ENCODE measurements at regions not wholly inside any gene's neighbourhood (a gene's known extent, or its start where the extent isn't known, plus 50 kb on each side); places are given as distances from the start of the nearest gene placed in this dataset.
"Not testable (repeated sequence)": the region's sequence is repeated elsewhere in the genome, so short reads cannot be mapped to it uniquely, and the experiment has no call there.

DNA sequence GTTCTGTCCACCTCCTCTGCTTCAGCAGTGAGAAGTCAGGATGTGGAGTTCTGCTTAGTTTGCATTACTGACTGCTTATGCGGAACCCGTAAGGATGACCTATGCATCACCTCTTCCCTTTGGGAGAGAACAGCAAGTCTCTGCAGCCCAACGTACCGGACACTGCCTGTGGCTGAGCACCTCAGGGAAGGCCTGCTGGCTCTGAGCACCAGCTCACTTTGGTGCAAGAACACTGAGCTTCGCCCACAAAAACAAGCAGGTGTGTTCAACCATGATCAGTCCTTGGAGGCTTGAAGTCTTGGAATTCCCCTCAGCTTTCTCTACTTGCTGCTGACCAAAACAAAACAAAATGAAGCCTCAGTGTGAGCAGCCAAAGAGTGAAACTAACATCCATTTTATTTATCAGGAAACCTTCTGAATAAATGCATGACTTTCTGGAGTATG lies 52.7 kb upstream of the NCK2 start:
- no peak for DNase-seq

DNA sequence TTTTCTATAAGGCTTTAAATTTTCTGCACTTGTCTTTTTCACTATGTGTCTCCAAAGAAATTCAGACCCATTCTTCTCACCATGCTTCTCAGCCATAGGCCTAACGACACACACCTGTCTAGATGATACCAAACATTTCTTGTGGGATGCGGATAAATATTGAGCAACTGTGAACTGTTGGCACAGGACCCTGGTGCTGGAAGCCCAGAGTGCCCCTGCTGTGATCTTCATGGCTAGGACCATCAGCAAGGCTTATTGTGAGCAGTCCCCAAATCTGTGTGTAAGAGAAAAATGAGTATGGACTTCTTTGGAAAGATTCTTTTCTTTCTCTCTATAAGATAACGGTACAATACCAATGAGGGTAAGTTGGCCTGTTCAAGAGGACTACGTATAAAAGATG lies 54.1 kb upstream of the NCK2 start:
- no peak for DNase-seq

DNA sequence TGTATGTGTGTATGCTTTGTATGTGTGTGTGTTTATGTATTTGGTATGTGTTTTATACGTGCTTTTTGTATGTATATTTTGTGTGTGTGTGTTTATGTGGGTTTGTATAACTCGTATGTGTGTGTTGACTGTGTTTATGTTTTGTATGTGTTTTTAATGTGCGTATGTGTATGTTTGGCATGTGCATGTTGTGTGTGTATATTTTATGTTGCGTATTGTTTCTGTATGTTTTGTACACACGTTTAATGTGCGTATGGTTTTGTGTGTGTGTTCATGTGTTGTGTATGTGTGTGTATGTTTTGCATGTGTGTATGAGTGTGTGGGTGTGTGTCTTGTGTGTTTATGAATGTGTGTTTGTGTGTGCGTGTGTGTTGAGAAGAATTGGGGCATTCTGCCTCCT lies 55.2 kb upstream of the NCK2 start:
- no peak for DNase-seq

DNA sequence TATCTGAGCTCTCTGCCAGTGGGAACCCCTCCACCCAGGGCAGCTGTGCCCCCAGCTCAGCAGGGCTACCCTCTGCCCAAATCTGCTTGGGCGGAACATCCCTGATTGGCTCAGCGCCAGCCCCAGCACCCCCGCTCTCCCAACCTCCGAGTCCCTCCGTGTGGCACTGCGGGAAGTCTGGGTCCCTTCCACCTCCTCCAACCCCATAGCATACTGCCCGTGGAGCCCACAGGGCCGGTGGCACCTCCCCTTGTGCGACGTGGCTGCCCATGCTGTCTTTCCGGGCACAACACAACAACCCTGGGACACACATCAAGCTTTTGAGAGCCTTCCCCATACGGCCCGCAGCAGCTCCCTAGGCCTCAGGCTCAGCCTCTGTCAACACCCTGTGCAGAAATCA lies 55.8 kb upstream of the NCK2 start:
- no peak for DNase-seq

DNA sequence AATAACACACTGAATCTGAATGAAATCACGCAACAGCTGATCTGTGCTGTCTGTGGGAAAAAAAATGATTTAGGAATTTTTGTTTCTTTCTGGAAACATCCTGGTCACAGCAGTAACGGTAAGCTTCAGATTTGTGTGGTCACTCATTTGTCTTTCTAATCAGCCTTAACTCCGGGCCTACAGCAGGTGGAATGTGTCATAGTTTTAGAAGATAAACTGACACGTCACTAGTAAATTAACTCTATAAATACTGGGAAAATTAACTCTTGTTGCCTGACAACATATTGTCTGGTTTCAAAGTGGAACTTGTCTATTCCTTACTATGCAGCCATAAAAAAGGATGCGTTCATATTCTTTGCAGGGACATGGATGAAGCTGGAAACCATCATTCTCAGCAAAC lies 58.1 kb upstream of the NCK2 start:
- no peak for DNase-seq

DNA sequence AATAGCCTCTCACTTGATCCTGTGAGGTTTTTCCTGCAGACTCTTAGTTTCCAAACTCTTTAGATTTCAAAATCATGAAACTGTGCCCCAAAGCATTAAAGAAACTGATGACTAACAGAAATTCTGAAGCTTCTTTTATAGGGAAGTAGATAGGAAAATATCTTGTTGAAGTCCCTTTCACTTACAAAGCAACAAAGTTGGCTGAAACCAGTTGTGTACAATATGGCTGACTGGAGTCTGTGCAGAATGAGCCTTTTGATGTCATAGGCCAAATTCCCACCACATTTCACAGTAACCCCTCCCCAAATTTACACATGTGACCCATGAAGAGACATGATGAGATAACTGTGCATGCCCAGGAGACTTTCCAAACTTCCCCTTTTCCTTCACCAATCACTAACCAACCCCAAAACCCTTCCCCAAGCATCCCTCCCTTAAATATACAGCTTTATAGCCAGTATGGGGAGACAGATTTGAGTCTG lies 61.7 kb upstream of the NCK2 start:
- DNase-seq = no peak

DNA sequence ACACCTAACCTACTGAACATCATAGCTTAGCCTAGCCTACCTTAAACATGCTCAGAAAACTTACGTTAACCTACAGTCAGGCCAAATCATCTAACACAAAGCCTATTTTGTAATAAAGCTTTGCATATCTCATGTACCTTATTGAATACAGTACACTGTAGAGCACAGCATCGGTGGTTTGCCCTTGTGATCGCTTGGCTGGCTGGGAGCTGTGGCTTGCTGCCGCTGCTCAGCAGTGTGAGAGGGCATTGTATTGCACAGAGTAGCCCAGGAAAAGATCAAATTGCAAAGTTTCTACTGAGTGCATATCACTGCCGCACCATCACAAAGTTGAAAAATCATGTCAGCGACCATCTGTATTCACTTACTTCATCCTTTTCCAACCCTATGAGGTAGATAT lies 62.3 kb upstream of the NCK2 start:
- no peak for DNase-seq

DNA sequence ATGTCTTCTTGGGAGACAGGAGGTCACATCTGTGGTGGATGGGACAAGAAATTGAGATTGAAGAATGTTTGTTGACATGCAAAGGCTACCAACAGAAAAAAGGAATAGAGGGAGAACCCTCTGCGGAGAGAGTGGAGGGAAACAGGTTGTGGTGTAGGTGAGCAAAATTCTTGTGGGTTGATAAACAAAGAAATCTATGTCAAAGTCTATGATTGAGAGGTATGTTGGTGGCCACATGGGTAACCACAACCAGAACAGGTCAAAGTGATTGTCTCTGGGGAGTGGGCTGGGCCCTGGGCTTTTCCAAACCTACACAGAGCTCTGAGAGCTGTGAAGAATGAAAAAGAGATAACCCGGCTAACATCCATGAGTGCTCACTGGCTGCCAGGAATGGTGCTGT lies 62.8 kb upstream of the NCK2 start:
- no peak for DNase-seq

DNA sequence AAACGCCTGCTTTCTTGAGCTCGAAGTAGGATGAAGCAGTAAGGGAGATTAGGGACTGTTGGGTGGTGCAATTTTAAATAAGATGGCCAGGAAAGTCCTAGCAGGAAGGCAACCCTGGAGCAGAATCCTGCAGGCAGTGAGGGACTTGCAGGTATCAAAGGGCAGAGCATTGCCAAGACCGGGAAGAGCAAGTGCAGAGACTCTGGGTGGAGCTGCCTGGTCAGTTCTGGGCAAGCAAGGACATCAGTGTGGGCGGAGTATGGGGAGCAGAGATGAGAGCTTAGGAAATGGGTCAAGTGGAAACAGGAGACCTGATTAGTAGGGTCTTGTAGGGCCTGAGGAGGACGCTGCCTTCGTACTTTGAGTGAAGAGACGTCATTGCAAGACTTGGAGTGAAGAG lies 64.4 kb upstream of the NCK2 start:
- no peak for DNase-seq

DNA sequence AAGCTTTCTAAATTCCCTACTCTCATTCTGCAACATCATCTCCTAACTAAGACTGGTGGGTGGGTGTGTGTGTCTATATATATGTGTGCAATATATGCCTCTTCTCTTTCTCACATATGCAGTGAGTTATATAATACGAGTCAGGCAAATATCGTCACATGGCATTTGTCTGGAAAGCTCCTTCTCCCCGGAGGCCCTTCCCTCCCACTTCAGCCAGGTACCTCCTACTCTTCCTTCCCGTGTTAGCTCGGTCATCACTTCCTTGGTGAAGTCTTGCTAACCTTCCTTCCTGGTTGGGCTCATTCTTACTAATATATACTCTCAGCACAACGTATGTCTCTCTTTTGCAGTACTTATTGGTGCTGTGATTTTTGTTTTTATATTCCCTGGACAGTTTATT lies 66.4 kb upstream of the NCK2 start:
- DNase-seq = no peak

DNA sequence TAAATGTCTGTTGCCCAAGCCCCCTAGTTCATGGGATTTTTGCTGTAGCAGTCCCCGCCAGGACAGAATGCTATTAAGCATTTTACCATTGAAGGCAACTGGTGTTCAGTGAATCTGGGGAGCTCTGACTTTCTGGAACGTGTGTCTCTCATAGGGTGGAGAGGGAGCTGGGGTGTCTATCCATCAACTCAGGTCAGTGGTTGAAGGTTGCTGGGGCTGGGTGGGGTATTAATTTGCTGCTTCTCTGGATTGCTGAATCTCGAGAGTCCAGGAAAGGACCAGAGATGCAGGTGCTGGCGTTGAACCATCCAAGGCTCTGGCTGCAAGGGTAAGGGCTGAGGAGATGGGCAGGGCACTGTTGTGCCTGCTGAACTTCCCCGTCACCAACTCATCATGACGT lies 66.8 kb upstream of the NCK2 start:
- no peak for DNase-seq

DNA sequence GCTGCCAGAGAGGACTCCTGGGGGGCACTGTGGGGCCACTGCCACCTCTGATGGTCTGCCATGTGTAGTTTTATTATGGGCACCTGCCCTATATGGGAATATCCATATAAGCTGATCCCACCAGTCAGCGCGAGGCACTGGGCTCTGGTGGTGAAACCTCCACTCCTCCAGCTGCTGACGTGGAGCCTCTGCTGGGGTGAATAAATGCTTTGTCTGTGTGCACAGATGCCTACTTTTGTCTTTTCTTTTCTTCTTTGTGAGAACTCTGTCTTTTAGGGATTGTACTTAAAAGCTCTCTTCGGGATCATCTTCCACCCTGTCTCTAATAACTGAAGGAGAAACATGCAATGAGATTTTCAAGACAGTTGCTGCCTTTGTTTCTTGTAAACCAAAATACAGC lies 68.9 kb upstream of the NCK2 start:
- no peak for DNase-seq

DNA sequence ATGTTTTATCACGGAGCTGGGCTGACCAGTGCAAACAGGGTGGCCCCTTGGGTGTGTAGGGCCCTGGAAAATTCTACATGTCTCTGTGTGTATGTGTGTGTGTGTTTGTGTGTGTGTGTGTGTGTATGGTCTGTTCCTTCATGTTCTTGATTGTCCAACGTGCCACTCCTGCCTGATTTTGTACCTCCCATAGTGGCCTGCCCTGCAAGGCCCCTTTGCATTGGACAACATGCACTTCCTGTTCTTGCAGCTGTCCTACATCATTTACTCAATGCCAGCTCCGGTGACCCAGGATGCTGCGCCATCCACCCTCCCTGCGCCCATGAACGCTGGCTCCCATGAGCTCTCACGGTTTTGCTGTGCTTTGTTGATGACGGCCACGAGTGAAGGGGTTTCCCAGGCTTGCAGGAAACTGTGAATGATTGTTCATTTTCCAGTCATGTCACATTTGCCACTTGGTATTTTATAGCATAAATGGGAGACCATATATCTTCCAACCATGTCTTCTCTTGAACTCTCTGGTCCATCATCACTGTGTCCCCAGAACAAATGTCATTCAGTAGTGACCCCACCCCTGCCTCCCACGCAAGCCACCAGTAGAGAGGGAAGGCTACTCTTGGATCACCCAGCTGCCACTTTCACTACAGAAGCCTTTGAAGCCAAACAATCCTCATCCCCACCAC lies 69.7 kb upstream of the NCK2 start:
- no peak for DNase-seq

DNA sequence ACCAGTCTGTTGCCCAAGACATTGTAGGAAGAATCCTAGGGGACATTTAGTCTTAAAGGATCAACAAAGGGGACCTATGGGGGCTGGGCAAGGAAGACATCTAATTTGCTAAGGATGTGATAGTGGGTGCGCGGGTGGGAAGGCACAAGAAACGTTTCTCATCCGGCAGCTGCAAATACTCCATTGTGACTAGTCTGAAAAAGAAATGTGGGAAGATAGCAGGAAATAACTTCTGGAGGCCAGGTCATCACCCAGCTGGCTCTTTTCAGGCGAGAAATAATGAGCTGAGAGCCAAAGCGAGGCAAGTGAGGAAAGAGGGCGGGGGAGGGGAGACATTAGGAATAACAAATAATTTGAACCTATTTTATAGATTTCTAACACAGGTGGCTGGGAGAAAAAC lies 70.3 kb upstream of the NCK2 start:
- DNase-seq = no peak

DNA sequence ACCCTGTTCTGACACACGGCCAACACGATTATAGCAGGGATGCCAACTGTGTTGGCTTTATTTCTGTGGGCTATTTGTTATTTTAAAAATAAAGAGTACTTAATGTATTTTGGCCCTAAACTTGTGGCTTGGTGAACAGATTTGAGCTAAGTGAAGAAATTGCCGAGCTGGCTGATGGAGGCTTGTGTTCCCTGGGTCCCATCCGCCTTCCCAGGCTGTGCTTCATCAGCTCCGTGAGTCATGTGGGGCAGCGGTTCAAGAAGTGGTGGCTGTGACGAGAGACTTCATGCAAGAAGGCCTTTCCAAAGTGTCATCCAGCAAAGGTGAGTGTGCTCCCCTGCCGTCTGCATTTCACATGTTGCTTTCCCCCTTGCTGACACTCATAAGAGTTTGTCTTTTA lies 73.6 kb upstream of the NCK2 start:
- DNase-seq = no peak

DNA sequence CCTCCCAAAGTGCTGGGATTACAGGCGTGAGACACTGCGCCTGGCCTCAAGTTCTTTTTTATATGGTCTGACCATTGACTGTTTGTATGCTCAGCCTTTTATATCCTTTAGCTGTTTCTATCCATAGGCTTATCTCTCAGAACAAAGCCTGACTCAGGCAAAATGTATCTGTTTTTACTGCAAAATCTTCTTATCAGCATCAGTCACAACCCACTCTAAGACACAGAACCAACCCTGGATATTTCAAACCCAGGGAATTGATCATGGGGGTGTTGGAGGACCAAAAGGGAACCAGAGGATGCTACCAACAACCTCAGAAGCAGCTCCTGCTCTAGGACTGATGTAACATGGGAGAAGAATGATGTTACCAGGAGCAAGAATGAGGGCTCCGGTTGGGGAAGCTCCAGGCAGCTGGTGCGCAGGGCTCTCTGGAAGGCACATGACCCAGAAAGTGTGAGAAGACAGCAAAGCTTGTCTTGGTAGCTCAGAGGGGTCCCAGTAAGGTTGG lies 75.3 kb upstream of the NCK2 start:
- DNase-seq = no peak

DNA sequence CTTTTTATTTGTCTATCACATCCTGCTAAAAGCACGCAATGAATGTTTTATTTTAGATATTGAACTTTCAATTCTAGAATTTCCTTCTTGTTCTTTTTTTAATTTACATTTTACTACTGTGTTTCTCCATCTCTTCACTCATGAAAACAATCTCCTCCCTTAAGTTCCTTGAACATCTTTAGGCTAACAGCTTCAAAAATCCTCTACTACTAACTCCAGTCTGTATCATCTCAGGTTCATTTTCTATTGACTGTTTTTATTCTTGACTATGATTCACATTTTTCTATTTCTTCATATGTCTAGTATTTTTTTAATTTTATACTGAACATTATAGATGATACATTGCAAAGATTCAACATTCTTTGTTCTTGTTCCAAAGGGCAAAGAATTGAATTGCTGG lies 79.2 kb upstream of the NCK2 start:
- DNase-seq = no peak

DNA sequence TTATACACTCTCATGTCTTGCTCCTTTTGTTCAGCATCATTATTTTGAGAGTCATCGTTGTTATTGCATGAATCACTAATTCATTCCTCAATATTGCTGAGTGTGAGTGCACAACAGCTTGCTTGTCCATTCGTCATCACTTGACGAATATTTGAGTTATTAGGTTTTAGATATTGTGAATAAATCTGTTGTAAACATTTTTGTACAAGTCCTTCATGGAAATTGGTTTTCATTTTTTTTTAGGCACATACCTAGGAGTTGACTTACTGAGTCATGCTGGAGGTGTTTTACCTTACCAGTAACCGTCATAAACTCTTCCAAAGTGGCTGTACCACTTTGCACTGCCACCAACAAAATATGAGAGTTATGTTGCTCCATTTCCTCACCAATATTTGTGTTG lies 84.2 kb upstream of the NCK2 start:
- no peak for DNase-seq

DNA sequence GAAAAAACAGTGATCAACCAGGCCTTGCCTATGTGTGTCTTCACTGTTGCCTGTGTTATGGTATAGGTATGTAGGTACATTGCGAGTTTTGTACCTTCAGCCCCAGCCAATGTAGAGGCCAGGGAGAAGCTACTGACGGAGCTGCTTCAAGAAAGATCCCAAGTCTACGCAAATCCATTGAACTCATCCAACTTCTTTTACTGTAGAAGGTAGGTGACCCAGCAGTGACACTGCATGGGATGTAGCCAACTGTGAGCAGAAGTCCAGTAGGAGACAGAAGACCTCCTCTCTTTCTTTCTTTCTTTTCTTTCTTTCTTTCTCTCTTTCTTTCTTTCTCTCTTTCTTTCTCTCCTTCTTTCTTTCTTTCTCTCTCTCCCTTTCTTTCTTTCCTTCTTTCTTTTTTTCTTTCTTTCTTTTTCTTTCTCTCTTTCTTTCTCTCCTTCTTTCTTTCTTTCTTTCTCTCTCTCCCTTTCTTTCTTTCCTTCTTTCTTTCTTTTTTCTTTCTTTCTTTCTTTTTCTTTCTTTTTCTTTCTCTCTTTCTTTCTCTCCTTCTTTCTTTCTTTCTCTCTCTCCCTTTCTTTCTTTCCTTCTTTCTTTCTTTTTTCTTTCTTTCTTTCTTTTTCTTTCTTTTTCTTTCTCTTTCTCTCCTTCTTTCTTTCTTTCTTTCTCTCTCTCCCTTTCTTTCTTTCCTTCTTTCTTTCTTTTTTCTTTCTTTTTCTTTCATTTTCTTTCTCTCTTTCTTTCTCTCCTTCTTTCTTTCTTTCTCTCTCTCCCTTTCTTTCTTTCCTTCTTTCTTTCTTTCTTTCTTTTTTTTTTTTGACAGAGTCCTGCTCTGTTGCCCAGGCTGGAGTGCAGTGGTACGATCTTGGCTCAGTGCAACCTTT lies 88.7 kb upstream of the NCK2 start:
- not testable (repeated sequence) for DNase-seq

DNA sequence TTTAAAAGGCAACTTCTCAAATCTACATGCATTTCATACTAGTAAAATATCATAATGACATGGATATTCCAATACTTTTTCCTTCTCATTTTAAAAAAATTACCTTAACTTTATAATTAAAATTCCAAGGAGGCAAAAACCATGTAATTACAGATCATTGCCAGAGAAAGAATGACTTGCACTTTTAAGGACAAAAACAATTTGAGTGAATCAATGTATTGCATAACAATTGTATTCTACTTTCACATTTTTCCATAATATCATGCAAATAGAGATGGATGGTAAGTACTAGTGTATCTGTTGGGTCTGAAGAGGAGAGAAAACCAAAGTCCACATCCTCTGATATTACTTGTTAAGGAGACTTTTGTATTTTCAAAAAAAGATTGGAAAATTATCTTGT lies 89.5 kb upstream of the NCK2 start:
- DNase-seq = no peak

DNA sequence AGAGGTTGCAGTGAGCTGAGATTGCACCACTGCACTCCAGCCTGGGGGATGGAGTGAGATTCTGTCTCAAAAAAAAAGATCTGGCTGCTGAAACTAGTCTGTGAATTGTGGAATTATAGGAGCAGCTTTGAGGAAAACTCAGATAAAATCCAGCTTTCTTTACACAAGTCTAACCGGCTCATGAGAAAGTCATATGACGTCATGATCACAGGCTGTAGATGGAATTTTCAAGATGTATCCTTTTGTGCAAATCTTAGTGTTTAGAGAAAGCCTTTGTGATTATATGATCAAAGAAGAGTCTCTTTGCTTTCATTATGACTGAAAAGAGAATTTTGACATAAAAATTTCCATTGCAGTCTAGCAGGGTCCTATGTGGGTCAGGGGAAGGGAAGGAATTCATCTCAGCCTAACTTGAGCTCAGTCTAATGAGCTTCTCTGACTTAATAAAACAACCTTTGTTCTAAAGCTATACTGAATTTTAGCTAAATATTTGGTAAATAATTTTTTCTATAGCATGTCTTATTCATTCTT lies 90.2 kb upstream of the NCK2 start:
- DNase-seq = no peak

DNA sequence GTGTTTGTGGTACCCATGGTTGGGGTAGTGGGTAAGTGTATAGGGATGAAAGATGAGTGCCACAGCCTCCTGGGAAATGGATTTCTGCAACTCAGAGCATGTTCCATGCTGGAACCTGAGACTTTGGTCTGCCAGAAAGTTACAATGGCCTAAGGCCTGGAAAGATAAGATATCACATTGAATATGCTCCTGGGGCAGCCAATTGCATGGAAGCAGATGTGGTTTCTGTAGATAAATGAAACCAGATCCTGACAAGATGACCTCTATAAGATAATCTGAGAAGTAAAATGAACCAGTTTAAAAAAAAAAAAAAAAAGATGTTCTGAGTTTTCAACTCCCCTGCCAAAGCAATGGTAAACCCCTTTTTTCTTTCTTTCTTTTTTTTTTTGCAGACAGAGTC lies 91.4 kb upstream of the NCK2 start:
- no peak for DNase-seq

DNA sequence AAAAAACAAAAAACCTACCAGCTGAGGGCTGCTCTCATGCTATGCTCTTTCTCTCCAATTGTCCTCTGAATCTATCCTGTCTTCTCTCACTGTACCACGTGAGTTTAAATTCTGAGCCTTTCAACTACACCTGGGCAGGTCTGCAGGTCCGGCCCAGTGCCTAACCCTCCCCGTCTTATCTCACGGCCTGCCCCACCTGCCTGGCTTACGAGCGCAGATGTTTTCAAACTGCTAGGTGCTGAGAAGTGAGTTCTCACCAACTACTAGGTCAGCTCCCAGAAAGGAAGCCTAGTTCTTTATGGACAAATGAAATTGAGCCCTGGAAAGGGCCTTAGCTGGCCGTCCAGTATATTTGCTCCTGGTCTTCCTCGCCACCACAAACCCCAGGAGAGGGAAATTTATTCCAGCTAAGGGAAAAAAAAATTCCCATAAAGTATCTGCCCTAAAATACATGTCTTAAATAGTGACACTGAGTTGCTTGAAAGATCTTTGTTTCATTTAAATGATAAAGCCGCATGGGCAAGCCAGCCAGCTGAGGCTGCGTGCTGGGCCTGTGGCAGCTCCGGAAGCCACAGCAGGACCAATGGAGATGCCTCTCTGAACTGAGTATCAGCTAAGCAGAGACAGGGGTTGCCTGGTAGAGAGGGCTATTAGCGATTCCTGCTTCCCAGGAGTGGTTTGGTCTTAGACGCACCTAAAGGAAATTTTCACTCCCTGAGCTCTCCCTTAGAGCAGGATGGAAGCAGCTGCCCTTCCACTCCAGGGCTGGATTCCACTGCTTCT lies 92.5 kb upstream of the NCK2 start:
- no peak for DNase-seq

All from CD4-positive, alpha-beta T cell treated with Interleukin-1 beta for 1 hour (primary cell).